ENCODE measurements at regions not wholly inside any gene's neighbourhood (a gene's known extent, or its start where the extent isn't known, plus 50 kb on each side); places are given as distances from the start of the nearest gene placed in this dataset.

GRCh38 chr13:106433066-106433465 is 102.4 kb downstream of the EFNB2 start:
- TF ChIP-seq CTCF (IDR thresholded peaks at IDR 0.05) (no peak), POLR2A (IDR thresholded peaks at IDR 0.05) (no peak), EP300 (IDR thresholded peaks at IDR 0.05) (no peak), POLR2AphosphoS5 (IDR thresholded peaks at IDR 0.05) (no peak)
- 20 to 62% methylated on average over 2 of the region's 2 CpGs for WGBS, 2 donors (ENCODE audit: low coverage in 1 of 2)

DNA sequence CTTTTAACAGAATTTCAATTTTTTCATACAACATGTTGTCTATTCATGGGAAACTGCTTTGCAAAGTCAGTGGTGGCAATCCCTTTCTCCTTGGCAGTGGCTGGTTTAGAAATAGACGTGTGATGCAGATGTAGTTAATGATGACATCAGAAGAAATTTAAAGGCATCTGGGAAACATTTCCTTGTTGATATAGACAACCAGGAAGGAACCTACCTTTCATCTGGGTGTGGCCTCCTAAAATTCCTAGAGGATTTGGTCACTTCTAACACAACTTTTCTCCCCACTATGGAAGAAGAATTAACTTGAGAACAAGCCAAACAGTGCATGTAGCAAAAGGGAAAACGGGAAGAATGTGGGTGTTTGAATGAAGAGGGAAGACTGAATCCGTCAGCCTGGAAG is 102.8 kb downstream of the EFNB2 start:
- Histone ChIP-seq H3K4me1 (no peaks in the 10 kb centered on the region), H3K9me3 (no peaks in the 10 kb centered on the region), H3K27ac (no peak overlapping the region), H3K27me3 (no peaks in the 10 kb centered on the region), H3K4me3 (no peak overlapping the region), H3K36me3 (no peaks in the 10 kb centered on the region)
- WGBS, 2 donors (ENCODE audit: low coverage in 1 of 2): 78 to 85% methylated on average over 3 of the region's 3 CpGs
- TF ChIP-seq POLR2AphosphoS5 (IDR thresholded peaks at IDR 0.05): no peak
- TF ChIP-seq CTCF (IDR thresholded peaks at IDR 0.05): no peak
- no peak for TF ChIP-seq POLR2A (IDR thresholded peaks at IDR 0.05)
- ATAC-seq: no peak

More at GRCh38 chr13:106433066-106433465, 102.4 kb downstream of the EFNB2 start:
- H3K4me3 ChIP-seq: no peak overlapping the region
- no peak for ATAC-seq
- H3K36me3 ChIP-seq: no peaks in the 10 kb centered on the region
- H3K27me3 ChIP-seq: no peaks in the 10 kb centered on the region
- no peaks in the 10 kb centered on the region for H3K4me1 ChIP-seq
- H3K9me3 ChIP-seq: no peaks in the 10 kb centered on the region
- H3K27ac ChIP-seq: no peak overlapping the region

DNA sequence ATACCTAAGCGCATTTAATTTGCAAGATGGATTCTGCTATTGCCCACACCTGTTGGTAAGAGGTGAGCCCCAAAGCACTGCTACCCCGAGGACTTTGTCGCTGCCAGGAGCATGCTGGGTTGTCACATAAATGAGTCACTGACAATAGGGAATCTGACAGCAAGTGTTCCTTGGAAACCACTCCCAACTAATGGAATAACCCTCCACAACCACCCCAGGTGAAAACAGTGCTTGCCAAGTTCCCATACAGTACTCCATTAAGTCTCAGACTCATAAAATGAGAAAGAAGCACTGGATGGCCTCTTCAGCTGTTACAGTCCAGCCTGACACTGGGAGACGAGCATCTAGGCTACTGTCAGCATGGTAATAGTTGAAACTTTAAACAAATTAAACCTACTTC is 108.6 kb downstream of the EFNB2 start:
- no peaks in the 10 kb centered on the region for H3K27me3 ChIP-seq
- no peaks in the 10 kb centered on the region for H3K9me3 ChIP-seq
- WGBS, 2 donors (ENCODE audit: low coverage in 1 of 2): 92 to 95% methylated on average over 3 to 4 of the region's 4 CpGs
- TF ChIP-seq POLR2AphosphoS5 (IDR thresholded peaks at IDR 0.05) (no peak), EP300 (IDR thresholded peaks at IDR 0.05) (no peak), CTCF (IDR thresholded peaks at IDR 0.05) (no peak), POLR2A (IDR thresholded peaks at IDR 0.05) (no peak)
- H3K4me3 ChIP-seq: no peak overlapping the region
- ATAC-seq: no peak
- no peak overlapping the region for H3K27ac ChIP-seq
- no peaks in the 10 kb centered on the region for H3K36me3 ChIP-seq
- no peaks in the 10 kb centered on the region for H3K4me1 ChIP-seq

- H3K4me1 ChIP-seq: no peaks in the 10 kb centered on the region
- no peaks in the 10 kb centered on the region for H3K9me3 ChIP-seq
- no peaks in the 10 kb centered on the region for H3K36me3 ChIP-seq
- no peaks in the 10 kb centered on the region for H3K27me3 ChIP-seq
- no peak overlapping the region for H3K27ac ChIP-seq
- ATAC-seq: no peak
- TF ChIP-seq POLR2A (IDR thresholded peaks at IDR 0.05) (no peak), EP300 (IDR thresholded peaks at IDR 0.05) (no peak), POLR2AphosphoS5 (IDR thresholded peaks at IDR 0.05) (no peak)
- 80 to 91% methylated on average over 1 to 7 of the region's 17 CpGs for WGBS, 2 donors (ENCODE audit: low coverage in 1 of 2)
- H3K4me3 ChIP-seq: no peak overlapping the region
Measured at GRCh38 chr13:106425661-106426060, 109.8 kb downstream of the EFNB2 start.

DNA sequence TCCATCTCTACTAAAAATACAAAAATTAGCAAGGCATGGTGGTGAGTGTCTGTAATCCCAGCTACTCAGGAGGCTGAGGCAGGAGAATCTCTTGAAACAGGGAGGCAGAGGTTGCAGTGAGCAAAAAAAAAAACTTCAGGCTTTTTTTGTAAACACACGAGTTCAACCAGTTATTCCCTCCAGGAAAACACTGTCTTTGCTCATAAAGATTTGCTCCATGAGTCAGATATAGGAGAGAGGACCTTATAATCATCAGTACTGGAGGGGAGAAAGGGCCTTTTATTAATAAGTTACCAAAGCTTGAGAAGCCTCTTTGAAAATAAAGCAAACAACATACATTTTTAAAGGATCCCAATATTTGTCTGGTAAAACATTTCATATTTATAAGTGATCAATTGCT is 110.7 kb downstream of the EFNB2 start:
- no peaks in the 10 kb centered on the region for H3K9me3 ChIP-seq
- TF ChIP-seq POLR2AphosphoS5 (IDR thresholded peaks at IDR 0.05): no peak
- no peak for TF ChIP-seq CTCF (IDR thresholded peaks at IDR 0.05)
- no peak for TF ChIP-seq POLR2A (IDR thresholded peaks at IDR 0.05)
- no peak for TF ChIP-seq EP300 (IDR thresholded peaks at IDR 0.05)
- H3K27ac ChIP-seq: no peak overlapping the region
- H3K27me3 ChIP-seq: no peaks in the 10 kb centered on the region
- no peaks in the 10 kb centered on the region for H3K4me1 ChIP-seq
- no peak overlapping the region for H3K4me3 ChIP-seq
- ATAC-seq: no peak
- H3K36me3 ChIP-seq: no peaks in the 10 kb centered on the region
- 62 to 87% methylated on average over 1 of the region's 1 CpG for WGBS, 2 donors (ENCODE audit: low coverage in 1 of 2)

All from gastroesophageal sphincter (tissue), 4 donors.